ENCODE measurements at regions not wholly inside any gene's neighbourhood (a gene's known extent, or its start where the extent isn't known, plus 50 kb on each side); places are given as distances from the start of the nearest gene placed in this dataset.

DNA sequence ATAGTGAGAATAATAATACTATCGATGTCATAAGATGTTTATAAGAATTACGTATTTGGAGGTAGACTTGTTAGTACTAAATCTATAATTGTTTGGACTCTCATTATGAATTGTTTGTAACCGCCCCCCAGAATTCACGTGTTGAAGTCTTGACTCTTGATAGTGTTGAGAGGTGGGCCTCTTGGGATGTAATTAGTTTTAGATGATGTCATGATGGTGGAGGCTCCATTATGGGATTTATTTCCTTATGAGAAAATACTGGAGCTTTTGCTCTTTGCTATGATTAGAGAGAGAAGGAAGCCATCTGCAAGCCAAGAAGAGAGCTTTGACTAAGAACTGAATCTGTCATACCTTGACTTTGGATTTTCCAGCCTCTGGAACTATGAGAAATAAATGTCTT is 142.2 kb downstream of the PRDM9 start:
- Histone ChIP-seq H3K9me3 (ENCODE audit: low read length) (no peaks in the 10 kb centered on the region), H3K4me3 (ENCODE audit: low read length) (no peak overlapping the region), H3K9me2 (ENCODE audit: insufficient read depth, low read length) (no peaks in the 10 kb centered on the region), H3K79me2 (replicated peaks; ENCODE audit: insufficient read depth, low read length) (no peaks in the 10 kb centered on the region), H3F3A (ENCODE audit: insufficient read depth, low read length, poor library complexity, severe bottlenecking) (no peaks in the 10 kb centered on the region), H3K36me3 (ENCODE audit: insufficient read depth, low read length) (no peaks in the 10 kb centered on the region), H3K27me3 (ENCODE audit: insufficient read depth, low read depth, low read length) (no peaks in the 10 kb centered on the region), H2AFZ (ENCODE audit: low read depth, low read length) (no peak overlapping the region), H3K9ac (ENCODE audit: low read length) (no peak overlapping the region), H4K20me1 (ENCODE audit: insufficient read depth) (no peaks in the 10 kb centered on the region), H3K27ac (ENCODE audit: low read length) (no peak overlapping the region), H3K4me2 (ENCODE audit: low read length) (no peak overlapping the region)
- TF ChIP-seq MXI1 (conservative IDR thresholded peaks at IDR 0.05; ENCODE audit: poor library complexity, severe bottlenecking) (no peak), TAF1 (IDR thresholded peaks at IDR 0.05; ENCODE audit: low read depth) (no peak)
- TF ChIP-seq, protein P1, sequence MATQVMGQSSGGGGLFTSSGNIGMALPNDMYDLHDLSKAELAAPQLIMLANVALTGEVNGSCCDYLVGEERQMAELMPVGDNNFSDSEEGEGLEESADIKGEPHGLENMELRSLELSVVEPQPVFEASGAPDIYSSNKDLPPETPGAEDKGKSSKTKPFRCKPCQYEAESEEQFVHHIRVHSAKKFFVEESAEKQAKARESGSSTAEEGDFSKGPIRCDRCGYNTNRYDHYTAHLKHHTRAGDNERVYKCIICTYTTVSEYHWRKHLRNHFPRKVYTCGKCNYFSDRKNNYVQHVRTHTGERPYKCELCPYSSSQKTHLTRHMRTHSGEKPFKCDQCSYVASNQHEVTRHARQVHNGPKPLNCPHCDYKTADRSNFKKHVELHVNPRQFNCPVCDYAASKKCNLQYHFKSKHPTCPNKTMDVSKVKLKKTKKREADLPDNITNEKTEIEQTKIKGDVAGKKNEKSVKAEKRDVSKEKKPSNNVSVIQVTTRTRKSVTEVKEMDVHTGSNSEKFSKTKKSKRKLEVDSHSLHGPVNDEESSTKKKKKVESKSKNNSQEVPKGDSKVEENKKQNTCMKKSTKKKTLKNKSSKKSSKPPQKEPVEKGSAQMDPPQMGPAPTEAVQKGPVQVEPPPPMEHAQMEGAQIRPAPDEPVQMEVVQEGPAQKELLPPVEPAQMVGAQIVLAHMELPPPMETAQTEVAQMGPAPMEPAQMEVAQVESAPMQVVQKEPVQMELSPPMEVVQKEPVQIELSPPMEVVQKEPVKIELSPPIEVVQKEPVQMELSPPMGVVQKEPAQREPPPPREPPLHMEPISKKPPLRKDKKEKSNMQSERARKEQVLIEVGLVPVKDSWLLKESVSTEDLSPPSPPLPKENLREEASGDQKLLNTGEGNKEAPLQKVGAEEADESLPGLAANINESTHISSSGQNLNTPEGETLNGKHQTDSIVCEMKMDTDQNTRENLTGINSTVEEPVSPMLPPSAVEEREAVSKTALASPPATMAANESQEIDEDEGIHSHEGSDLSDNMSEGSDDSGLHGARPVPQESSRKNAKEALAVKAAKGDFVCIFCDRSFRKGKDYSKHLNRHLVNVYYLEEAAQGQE (IDR thresholded peaks at IDR 0.05; ENCODE audit: borderline replicate concordance), result no peak

DNA sequence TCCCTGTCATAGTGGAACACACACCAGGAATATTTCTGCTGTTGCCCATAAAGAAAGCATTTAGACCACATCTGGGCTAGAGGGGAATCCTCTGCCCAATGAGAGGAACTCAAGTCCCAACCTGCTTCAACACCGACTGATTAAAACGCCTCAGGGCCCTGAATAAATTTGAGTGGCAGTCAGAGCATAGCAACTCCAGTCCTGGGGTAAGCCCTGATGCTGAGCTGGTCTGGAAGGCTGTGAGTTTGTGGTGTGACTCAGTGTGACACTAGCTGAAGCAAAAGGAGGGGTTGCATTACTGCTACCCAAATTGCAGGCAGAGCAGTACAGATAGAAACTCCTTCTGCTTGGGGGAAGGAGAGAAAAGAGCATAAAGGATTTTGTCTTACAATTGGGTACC is 148.3 kb downstream of the PRDM9 start:
- Histone ChIP-seq H3K36me3 (ENCODE audit: insufficient read depth, low read length) (no peaks in the 10 kb centered on the region), H3K27ac (ENCODE audit: low read length) (no peak overlapping the region), H3K79me2 (replicated peaks; ENCODE audit: insufficient read depth, low read length) (no peaks in the 10 kb centered on the region), H3K9ac (ENCODE audit: low read length) (no peak overlapping the region), H3F3A (ENCODE audit: insufficient read depth, low read length, poor library complexity, severe bottlenecking) (no peaks in the 10 kb centered on the region), H3K4me2 (ENCODE audit: low read length) (no peak overlapping the region), H4K20me1 (ENCODE audit: insufficient read depth) (no peaks in the 10 kb centered on the region), H3K4me3 (ENCODE audit: low read length) (no peak overlapping the region), H3K9me3 (ENCODE audit: low read length) (no peaks in the 10 kb centered on the region), H2AFZ (ENCODE audit: low read depth, low read length) (no peak overlapping the region), H3K9me2 (ENCODE audit: insufficient read depth, low read length) (no peaks in the 10 kb centered on the region), H3K27me3 (ENCODE audit: insufficient read depth, low read depth, low read length) (no peaks in the 10 kb centered on the region)
- TF ChIP-seq, protein P1 (IDR thresholded peaks at IDR 0.05; ENCODE audit: borderline replicate concordance), result no peak
- TF ChIP-seq POLR2AphosphoS5 (IDR thresholded peaks at IDR 0.05), result no peak
- TF ChIP-seq, protein P2, sequence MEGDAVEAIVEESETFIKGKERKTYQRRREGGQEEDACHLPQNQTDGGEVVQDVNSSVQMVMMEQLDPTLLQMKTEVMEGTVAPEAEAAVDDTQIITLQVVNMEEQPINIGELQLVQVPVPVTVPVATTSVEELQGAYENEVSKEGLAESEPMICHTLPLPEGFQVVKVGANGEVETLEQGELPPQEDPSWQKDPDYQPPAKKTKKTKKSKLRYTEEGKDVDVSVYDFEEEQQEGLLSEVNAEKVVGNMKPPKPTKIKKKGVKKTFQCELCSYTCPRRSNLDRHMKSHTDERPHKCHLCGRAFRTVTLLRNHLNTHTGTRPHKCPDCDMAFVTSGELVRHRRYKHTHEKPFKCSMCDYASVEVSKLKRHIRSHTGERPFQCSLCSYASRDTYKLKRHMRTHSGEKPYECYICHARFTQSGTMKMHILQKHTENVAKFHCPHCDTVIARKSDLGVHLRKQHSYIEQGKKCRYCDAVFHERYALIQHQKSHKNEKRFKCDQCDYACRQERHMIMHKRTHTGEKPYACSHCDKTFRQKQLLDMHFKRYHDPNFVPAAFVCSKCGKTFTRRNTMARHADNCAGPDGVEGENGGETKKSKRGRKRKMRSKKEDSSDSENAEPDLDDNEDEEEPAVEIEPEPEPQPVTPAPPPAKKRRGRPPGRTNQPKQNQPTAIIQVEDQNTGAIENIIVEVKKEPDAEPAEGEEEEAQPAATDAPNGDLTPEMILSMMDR (IDR thresholded peaks at IDR 0.05; ENCODE audit: poor library complexity, severe bottlenecking), result no peak

DNA sequence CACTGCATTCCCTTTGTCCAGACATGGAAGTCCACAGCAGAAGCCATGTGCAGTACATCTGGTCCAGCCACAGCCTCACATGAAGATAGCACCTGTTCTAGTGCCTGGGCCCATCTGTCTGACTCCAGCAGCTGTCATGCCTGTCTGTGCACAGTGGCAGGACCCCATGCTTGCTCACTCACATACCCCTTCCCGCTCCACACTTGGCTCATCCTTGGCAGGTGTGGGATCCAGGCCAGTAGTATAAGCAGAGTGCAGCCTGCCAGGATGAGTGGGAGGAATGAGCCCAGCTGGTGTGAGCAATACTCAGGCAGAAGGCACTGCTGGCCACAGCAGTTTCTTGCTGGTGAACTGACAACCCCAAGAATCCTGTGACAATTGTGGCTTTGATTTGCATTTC is 168.0 kb downstream of the PRDM9 start:
- no peaks in the 10 kb centered on the region for H4K20me1 ChIP-seq (ENCODE audit: insufficient read depth)
- H3K9me3 ChIP-seq (ENCODE audit: low read length), result no peaks in the 10 kb centered on the region
- H3K9ac ChIP-seq (ENCODE audit: low read length), result no peak overlapping the region
- no peak overlapping the region for H3K4me3 ChIP-seq (ENCODE audit: low read length)
- no peaks in the 10 kb centered on the region for H3K79me2 ChIP-seq (replicated peaks; ENCODE audit: insufficient read depth, low read length)
- H3K36me3 ChIP-seq (ENCODE audit: insufficient read depth, low read length), result no peaks in the 10 kb centered on the region
- H3K27ac ChIP-seq (ENCODE audit: low read length), result no peak overlapping the region
- H3K4me2 ChIP-seq (ENCODE audit: low read length), result no peak overlapping the region
- H3F3A ChIP-seq (ENCODE audit: insufficient read depth, low read length, poor library complexity, severe bottlenecking), result no peaks in the 10 kb centered on the region
- H3K27me3 ChIP-seq (ENCODE audit: insufficient read depth, low read depth, low read length), result no peaks in the 10 kb centered on the region
- H3K9me2 ChIP-seq (ENCODE audit: insufficient read depth, low read length), result no peaks in the 10 kb centered on the region
- H2AFZ ChIP-seq (ENCODE audit: low read depth, low read length), result no peak overlapping the region
- TF ChIP-seq EP300 (conservative IDR thresholded peaks at IDR 0.05; ENCODE audit: poor library complexity, severe bottlenecking) (no peak), SMC3 (conservative IDR thresholded peaks at IDR 0.05; ENCODE audit: poor library complexity) (no peak), MXI1 (conservative IDR thresholded peaks at IDR 0.05; ENCODE audit: poor library complexity, severe bottlenecking) (no peak)
- TF ChIP-seq, protein P2 (IDR thresholded peaks at IDR 0.05; ENCODE audit: poor library complexity, severe bottlenecking), result no peak
- TF ChIP-seq, protein P1 (IDR thresholded peaks at IDR 0.05; ENCODE audit: borderline replicate concordance), result no peak
